ENCODE measurements at regions not wholly inside any gene's neighbourhood (a gene's known extent, or its start where the extent isn't known, plus 50 kb on each side); places are given as distances from the start of the nearest gene placed in this dataset.

- POLR2A ChIA-PET, result no interaction called here
- H3K4me2 ChIP-seq (ENCODE audit: low read length), result no peak overlapping the region
- H2AFZ ChIP-seq (ENCODE audit: low read length), result no peak overlapping the region
- H4K20me1 ChIP-seq (ENCODE audit: insufficient read depth, low read length), result no peaks in the 10 kb centered on the region
- DNase-seq (ENCODE audit: low spot score), result no peak
- H3K9me2 ChIP-seq (ENCODE audit: insufficient read depth, low read length), result no peaks in the 10 kb centered on the region
- intact Hi-C loops (cut with micrococcal nuclease; ENCODE audit: unreplicated experiment), result no loop called here
- no peaks in the 10 kb centered on the region for H3K9me3 ChIP-seq (ENCODE audit: low read length)
- H3K4me3 ChIP-seq (ENCODE audit: low read depth, low read length, poor library complexity, severe bottlenecking), result no peak overlapping the region
- no peaks in the 10 kb centered on the region for H3K36me3 ChIP-seq (ENCODE audit: insufficient read depth, low read length)
- BruUV-seq (replicated peaks), result no TSS peak
- no peaks in the 10 kb centered on the region for H3K4me1 ChIP-seq (ENCODE audit: insufficient read depth, low read length, poor library complexity, severe bottlenecking)
- TF ChIP-seq EZH2phosphoT487 (IDR thresholded peaks at IDR 0.05; ENCODE audit: borderline replicate concordance, low read depth, low read length) (no peak), CTCF (conservative IDR thresholded peaks at IDR 0.05; ENCODE audit: low read length) (no peak)
- CTCF ChIA-PET (ENCODE audit: unreplicated experiment), result no interaction called here
- no peaks in the 10 kb centered on the region for H3K79me2 ChIP-seq (ENCODE audit: insufficient read depth, low read depth, low read length)
- no peak overlapping the region for H3K27ac ChIP-seq (ENCODE audit: low read depth, low read length, poor library complexity, severe bottlenecking)
Observed at GRCh38 chr4:11216520-11216919, 212.2 kb downstream of the HS3ST1 start.

GRCh38 chr4:11214281-11214680, 214.4 kb downstream of the HS3ST1 start:
- POLR2A ChIA-PET, result no interaction called here
- no peaks in the 10 kb centered on the region for H3K4me1 ChIP-seq (ENCODE audit: insufficient read depth, low read length, poor library complexity, severe bottlenecking)
- no peak overlapping the region for H3K27ac ChIP-seq (ENCODE audit: low read depth, low read length, poor library complexity, severe bottlenecking)
- TF ChIP-seq CTCF (conservative IDR thresholded peaks at IDR 0.05; ENCODE audit: low read length) (no peak), EZH2phosphoT487 (IDR thresholded peaks at IDR 0.05; ENCODE audit: borderline replicate concordance, low read depth, low read length) (no peak)
- no peak overlapping the region for H2AFZ ChIP-seq (ENCODE audit: low read length)
- H3K9me2 ChIP-seq (ENCODE audit: insufficient read depth, low read length), result no peaks in the 10 kb centered on the region
- intact Hi-C loops (cut with micrococcal nuclease; ENCODE audit: unreplicated experiment), result no loop called here
- no peak for DNase-seq (ENCODE audit: low spot score)
- no peaks in the 10 kb centered on the region for H3K79me2 ChIP-seq (ENCODE audit: insufficient read depth, low read depth, low read length)
- no peak overlapping the region for H3K4me2 ChIP-seq (ENCODE audit: low read length)
- H3K36me3 ChIP-seq (ENCODE audit: insufficient read depth, low read length), result no peaks in the 10 kb centered on the region
- CTCF ChIA-PET (ENCODE audit: unreplicated experiment), result no interaction called here
- no peaks in the 10 kb centered on the region for H4K20me1 ChIP-seq (ENCODE audit: insufficient read depth, low read length)
- BruUV-seq (replicated peaks), result no TSS peak
- no peak overlapping the region for H3K4me3 ChIP-seq (ENCODE audit: low read depth, low read length, poor library complexity, severe bottlenecking)
- no peaks in the 10 kb centered on the region for H3K9me3 ChIP-seq (ENCODE audit: low read length)

GRCh38 chr4:11209826-11210225, 218.9 kb downstream of the HS3ST1 start:
- Histone ChIP-seq H3K9me2 (ENCODE audit: insufficient read depth, low read length) (no peaks in the 10 kb centered on the region), H3K9me3 (ENCODE audit: low read length) (peaks cover 5% of the 10 kb centered on the region; the same call in 1 of the 2 replicates), H4K20me1 (ENCODE audit: insufficient read depth, low read length) (no peaks in the 10 kb centered on the region), H3K79me2 (ENCODE audit: insufficient read depth, low read depth, low read length) (no peaks in the 10 kb centered on the region), H3K4me2 (ENCODE audit: low read length) (no peak overlapping the region), H3K4me3 (ENCODE audit: low read depth, low read length, poor library complexity, severe bottlenecking) (no peak overlapping the region), H3K27ac (ENCODE audit: low read depth, low read length, poor library complexity, severe bottlenecking) (no peak overlapping the region), H3K4me1 (ENCODE audit: insufficient read depth, low read length, poor library complexity, severe bottlenecking) (no peaks in the 10 kb centered on the region), H2AFZ (ENCODE audit: low read length) (no peak overlapping the region), H3K36me3 (ENCODE audit: insufficient read depth, low read length) (no peaks in the 10 kb centered on the region)
- intact Hi-C loops (cut with micrococcal nuclease; ENCODE audit: unreplicated experiment), result no loop called here
- DNase-seq (ENCODE audit: low spot score), result no peak
- CTCF ChIA-PET (ENCODE audit: unreplicated experiment), result no interaction called here
- POLR2A ChIA-PET, result no interaction called here
- TF ChIP-seq EZH2phosphoT487 (IDR thresholded peaks at IDR 0.05; ENCODE audit: borderline replicate concordance, low read depth, low read length) (no peak), CTCF (conservative IDR thresholded peaks at IDR 0.05; ENCODE audit: low read length) (no peak)
- BruUV-seq (replicated peaks), result no TSS peak
